NCI-H748 (cell line): ENCODE measurements at regions not wholly inside any gene's neighbourhood (a gene's known extent, or its start where the extent isn't known, plus 50 kb on each side); places are given as distances from the start of the nearest gene placed in this dataset.
A peak's percentile ranks its signal among the peaks of the same experiment; 100 is the strongest.
"Not testable (repeated sequence)": the region's sequence is repeated elsewhere in the genome, so short reads cannot be mapped to it uniquely, and the experiment has no call there.

Source experiments
- DNase-seq: peaks from one replicate; lab custom pipeline; 2025; ENCODE audit not compliant: unreplicated experiment; lab: John Stamatoyannopoulos, UW

GRCh38 chr6:135647521-135647920 is 150.0 kb upstream of the AHI1 start:
- no peak for DNase-seq

- DNase-seq, result no peak
Measured at GRCh38 chr6:135651964-135652755, 154.6 kb upstream of the AHI1 start.

- DNase-seq, result no peak
Measured at GRCh38 chr6:135655055-135655454, 157.5 kb upstream of the AHI1 start.

- peak; percentile 10 for DNase-seq
Measured at GRCh38 chr6:135657207-135657606, 159.7 kb upstream of the AHI1 start.

- no peak for DNase-seq
Measured at GRCh38 chr6:135658481-135658880, 160.9 kb upstream of the AHI1 start.

GRCh38 chr6:135658916-135659315 is 161.4 kb upstream of the AHI1 start:
- no peak for DNase-seq

GRCh38 chr6:135664527-135664926 is 167.0 kb upstream of the AHI1 start:
- no peak for DNase-seq

GRCh38 chr6:135665935-135666334 is 168.4 kb upstream of the AHI1 start:
- no peak for DNase-seq

GRCh38 chr6:135667691-135668455 is 170.3 kb upstream of the AHI1 start:
- peak; percentile 72 for DNase-seq

GRCh38 chr6:135672256-135672655 is 174.7 kb upstream of the AHI1 start:
- no peak for DNase-seq

GRCh38 chr6:135673501-135674309 is 176.2 kb upstream of the AHI1 start:
- no peak for DNase-seq

GRCh38 chr6:135675026-135675425 is 176.5 kb upstream of the PDE7B start:
- no peak for DNase-seq

- peak; percentile 69 for DNase-seq
Measured at GRCh38 chr6:135675862-135676261, 175.6 kb upstream of the PDE7B start.

GRCh38 chr6:135680964-135681913 is 170.3 kb upstream of the PDE7B start:
- DNase-seq, result peak; percentile 34

GRCh38 chr6:135686784-135687301 is 164.7 kb upstream of the PDE7B start:
- no peak for DNase-seq

- DNase-seq, result not testable (repeated sequence)
Measured at GRCh38 chr6:135688476-135688875, 163.0 kb upstream of the PDE7B start.

GRCh38 chr6:135692426-135692825 is 159.1 kb upstream of the PDE7B start:
- no peak for DNase-seq

GRCh38 chr6:135693811-135694370 is 157.6 kb upstream of the PDE7B start:
- DNase-seq, result no peak

- DNase-seq, result no peak
Measured at GRCh38 chr6:135699705-135700104, 151.8 kb upstream of the PDE7B start.

- DNase-seq, result no peak
Measured at GRCh38 chr6:135701426-135701825, 150.1 kb upstream of the PDE7B start.
